NCI-H2196 treated with DMSO at 0.1 percent for 48 hours (cell line): ENCODE measurements at regions not wholly inside any gene's neighbourhood (a gene's known extent, or its start where the extent isn't known, plus 50 kb on each side); places are given as distances from the start of the nearest gene placed in this dataset.
"Not testable (repeated sequence)": the region's sequence is repeated elsewhere in the genome, so short reads cannot be mapped to it uniquely, and the experiment has no call there.

Source experiments
- DNase-seq: peaks from one replicate; lab custom pipeline; 2025; ENCODE audit not compliant: unreplicated experiment; lab: John Stamatoyannopoulos, UW

- DNase-seq = peak; percentile 68
These were observed 347.9 kb upstream of the NCAM1 start for GRCh38 chr11:112613051-112613972.

- no peak for DNase-seq
These were observed 346.6 kb upstream of the NCAM1 start for GRCh38 chr11:112614605-112615004.

- no peak for DNase-seq
These were observed 346.0 kb upstream of the NCAM1 start for GRCh38 chr11:112615238-112615637.

DNA sequence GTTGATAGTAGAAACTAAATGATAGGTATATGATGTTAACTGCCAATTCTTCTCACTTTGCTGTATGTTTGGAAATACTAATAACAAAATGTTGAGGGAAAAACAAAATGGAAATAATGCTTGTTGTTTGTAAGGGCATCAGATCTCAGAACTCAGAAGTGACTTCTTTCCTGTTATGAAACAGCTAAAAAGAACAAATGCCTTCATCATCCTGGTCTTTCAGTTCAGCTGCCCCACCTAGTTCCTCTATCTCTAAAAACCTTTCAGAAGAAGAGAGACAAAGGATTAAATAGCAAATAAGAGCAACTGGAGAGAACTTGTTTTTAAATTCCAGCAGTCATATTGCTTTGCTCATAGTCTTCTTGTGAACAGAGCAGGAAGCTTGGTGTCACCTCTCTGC lies 345.3 kb upstream of the NCAM1 start:
- no peak for DNase-seq

DNA sequence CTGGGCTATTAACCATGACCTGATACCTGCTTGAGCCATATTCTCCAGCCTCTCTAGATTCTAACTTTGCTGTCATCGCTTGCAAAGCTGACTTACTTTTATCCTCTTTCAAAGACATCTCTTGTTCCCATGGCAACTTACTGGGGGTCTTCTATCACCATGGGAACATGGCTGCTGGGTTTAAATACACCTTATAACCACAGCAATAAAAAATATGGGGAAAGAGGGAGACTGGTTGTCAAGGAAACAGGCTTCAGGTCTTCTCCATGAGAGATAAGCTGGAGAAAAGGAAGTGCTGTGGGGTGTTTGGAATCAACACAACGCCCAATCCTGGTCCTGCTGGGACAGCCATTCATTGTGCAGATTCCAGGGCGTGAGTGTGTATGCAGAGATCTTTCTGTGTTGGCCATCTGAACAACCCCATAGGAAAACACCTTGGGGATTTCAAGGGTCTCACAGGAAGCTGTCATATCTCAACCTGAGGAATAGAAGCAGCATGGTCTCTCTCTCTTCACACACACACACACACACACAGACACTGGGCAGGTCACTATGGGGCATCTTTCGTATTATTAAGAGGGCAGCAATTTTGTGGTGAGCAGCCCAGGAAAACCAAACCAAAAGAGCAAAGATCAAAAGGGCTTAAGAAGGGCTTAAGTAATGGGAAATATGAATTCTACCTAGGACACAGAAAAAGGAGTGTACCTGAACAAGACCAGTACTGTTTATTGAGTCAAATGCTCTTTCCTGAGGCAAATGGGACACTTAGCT lies 344.7 kb upstream of the NCAM1 start:
- no peak for DNase-seq

DNA sequence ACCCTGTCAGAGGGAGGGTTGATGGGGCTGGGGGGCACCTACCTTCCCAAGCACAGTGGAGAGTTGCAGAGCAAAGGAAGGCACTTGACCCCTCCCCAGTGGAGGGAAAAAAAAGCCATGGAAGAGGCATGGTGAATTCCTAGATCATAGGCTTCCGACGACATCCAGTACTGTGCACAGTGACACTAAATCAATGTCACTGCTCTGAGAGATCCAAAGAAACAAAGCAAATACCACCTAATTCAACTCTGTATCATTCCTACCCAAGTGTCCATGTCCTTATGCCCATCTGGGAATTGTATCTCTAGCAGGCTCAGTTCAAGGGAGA lies 344.2 kb upstream of the NCAM1 start:
- DNase-seq = no peak

GRCh38 chr11:112617977-112618826 lies 343.0 kb upstream of the NCAM1 start:
- DNase-seq = no peak

GRCh38 chr11:112619106-112619505 lies 342.1 kb upstream of the NCAM1 start:
- no peak for DNase-seq

GRCh38 chr11:112620621-112621394 lies 340.4 kb upstream of the NCAM1 start:
- DNase-seq = no peak

GRCh38 chr11:112623057-112623456 lies 338.2 kb upstream of the NCAM1 start:
- DNase-seq = no peak

DNA sequence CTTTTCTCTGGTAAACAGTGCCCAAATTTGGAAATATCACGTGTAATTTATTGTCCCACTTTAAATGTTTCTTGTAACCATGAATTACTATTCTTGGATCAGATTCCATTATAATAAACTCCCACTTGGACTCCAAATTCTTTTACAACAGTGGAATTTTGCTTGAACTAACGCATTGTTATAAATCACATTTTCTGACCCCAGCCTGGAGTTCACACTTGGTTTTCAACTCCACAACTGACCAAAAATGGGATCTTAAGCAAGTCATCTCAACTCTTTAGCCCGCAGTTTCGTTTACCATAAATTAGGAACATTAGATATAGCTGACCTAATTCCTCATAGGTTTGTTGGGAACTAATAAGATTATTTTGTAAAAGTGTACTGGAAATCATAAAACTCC lies 336.8 kb upstream of the NCAM1 start:
- no peak for DNase-seq

DNA sequence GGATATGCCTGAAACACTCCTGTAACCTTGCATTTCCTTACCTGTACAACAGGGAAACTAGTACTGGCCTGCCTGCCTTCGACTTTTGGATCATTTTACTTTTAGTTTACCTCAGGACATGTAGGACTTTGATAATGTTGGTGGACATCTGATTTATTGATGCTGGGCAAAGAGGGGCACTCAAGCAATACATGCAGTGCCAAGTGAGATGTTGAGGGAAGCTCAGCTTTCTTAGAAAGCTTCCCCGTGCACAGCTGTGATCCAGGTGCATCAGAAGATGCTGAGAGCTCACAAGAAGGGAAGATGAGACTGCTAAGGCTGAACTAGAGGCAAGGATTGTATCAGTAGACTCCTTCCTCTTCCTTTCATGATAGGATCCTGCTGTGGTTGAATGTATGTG lies 336.2 kb upstream of the NCAM1 start:
- DNase-seq = not testable (repeated sequence)

DNA sequence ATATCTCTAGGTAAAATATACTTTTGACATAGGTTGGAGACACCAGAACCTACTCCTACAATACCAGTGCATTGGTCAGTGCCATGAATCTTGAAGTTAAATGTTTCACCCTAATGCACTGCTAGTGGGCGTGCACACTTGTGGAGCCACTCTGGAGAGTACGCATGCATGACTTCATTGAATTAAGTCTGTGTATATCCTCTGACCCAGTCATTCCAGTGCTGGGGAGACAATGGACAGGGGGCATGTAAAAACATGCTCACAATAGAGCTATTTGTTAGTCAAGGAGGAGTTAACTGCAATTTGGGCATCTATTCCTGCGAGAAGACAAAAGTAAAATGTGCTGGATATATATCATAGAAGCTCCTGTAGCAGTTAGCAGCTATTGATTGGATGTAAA lies 335.4 kb upstream of the NCAM1 start:
- DNase-seq = no peak

DNA sequence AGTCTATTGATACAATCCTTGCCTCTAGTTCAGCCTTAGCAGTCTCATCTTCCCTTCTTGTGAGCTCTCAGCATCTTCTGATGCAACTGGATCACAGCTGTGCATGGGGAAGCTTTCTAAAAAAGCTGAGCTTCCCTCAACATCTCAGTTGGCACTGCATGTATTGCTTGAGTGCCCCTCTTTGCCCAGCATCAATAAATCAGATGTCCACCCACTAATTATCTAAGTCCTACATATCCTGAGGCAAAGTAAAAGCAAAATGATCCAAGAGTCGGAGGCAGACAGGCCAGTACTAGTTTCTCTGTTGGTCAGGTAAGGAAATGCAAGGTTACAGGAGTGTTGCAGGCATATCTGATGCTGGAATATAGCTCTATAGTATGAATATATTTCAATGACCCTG lies 334.5 kb upstream of the NCAM1 start:
- no peak for DNase-seq

- DNase-seq = no peak
These were observed 333.6 kb upstream of the NCAM1 start for GRCh38 chr11:112627588-112628045.

GRCh38 chr11:112628676-112629075 lies 332.5 kb upstream of the NCAM1 start:
- DNase-seq = no peak

- DNase-seq = no peak
These were observed 330.7 kb upstream of the NCAM1 start for GRCh38 chr11:112630496-112630895.

GRCh38 chr11:112631333-112631732 lies 329.9 kb upstream of the NCAM1 start:
- no peak for DNase-seq

DNA sequence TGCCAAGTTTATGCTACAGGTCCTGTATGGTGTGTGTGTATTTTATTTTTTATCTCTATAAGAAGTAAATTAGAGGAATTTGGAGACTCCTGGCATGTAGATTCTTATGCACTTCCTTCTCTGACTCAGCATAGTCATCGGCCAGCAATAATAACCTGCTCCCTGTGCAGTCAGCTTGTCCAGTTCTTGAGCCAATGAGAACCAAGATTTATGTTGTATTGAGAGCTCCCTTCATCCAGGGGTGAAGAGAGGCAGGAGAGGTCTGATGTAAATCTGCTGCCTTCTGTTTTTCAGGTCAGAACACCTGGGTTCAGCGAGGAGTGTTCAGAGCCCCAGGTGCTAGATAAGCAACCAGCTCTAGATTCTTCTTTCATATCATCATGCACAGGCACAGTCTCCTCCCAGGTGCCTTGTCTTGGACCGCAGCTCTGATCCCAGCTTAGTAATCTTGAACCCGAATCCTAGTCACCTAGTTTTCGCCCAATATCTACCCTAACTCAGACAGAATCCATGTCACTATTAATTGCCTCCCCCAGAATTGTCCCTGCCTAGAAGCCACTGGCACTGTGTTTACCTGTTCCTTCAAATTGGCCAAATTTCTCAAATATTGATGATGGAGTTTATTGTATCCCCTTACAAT lies 328.2 kb upstream of the NCAM1 start:
- DNase-seq = no peak

GRCh38 chr11:112634551-112634950 lies 326.7 kb upstream of the NCAM1 start:
- DNase-seq = no peak
